NCI-H2081 (cell line): ENCODE measurements at regions not wholly inside any gene's neighbourhood (a gene's known extent, or its start where the extent isn't known, plus 50 kb on each side); places are given as distances from the start of the nearest gene placed in this dataset.

ENCODE experiments used
- DNase-seq, 2 experiments: peaks; one replicate each; lab custom pipeline; 2025; lab: John Stamatoyannopoulos, UW

DNA sequence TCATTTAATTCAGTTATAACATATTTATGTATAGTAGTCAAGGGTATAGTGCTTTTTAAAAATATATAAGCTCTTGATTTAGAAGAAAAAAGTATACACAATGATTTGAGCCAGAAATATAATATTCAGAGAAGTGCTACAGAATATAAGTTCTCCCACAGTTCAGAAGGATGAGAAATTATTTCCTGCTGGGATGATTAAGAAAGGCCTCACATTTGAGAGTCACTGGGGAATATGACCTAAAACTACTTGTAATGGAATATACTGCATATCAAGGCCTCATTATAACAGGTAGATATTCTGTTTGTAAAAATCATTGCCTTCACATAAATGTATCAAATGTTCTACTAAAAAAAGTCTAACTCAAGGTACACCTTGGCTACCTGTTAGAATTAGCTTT, 203.5 kb downstream of the MBD2 start:
- DNase-seq = no peak

- no peak for DNase-seq
Observed at GRCh38 chr18:54020156-54020745, 204.2 kb downstream of the MBD2 start.

DNA sequence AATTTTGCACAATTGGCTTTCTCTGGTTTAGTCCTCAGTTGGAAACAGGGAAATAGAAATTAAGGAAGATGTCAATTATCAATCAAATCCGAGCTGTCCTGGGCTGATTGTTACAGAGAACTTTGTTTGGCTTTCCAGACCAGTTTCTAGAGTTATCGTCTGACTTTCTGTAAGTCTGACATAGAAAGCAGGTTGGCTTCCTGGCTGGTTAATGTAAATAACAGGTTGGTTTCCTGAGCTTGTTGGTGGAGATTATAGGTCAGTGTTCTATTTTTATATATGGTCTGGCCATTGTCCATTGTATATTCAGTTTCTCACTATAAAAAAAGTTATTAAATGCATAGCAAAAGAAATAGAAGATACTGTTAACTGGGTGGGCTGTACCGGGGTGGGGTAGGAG, 204.8 kb downstream of the MBD2 start:
- DNase-seq = no peak

DNA sequence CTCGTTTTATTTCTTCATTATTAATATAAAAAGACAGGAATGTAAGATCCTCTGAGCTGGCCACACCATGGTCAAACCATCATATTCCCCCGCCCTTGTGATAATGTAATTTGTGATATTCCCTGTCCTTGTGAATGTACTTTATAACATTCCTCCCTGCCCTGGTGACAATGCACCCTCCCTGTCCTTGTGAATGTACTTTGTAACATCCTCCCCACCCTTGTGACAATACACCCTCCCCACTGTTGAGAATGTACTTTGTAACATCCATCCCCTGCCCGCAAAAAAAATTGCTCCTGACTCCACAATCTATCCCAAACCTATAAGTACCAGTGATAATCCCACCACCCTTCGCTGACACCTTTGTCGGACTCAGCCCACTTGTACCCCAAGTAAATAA, 211.0 kb downstream of the MBD2 start:
- no peak for DNase-seq

GRCh38 chr18:54004828-54005227, 219.6 kb downstream of the MBD2 start:
- DNase-seq = no peak

- no peak for DNase-seq
Observed at GRCh38 chr18:54003195-54003594, 221.3 kb downstream of the MBD2 start.

DNA sequence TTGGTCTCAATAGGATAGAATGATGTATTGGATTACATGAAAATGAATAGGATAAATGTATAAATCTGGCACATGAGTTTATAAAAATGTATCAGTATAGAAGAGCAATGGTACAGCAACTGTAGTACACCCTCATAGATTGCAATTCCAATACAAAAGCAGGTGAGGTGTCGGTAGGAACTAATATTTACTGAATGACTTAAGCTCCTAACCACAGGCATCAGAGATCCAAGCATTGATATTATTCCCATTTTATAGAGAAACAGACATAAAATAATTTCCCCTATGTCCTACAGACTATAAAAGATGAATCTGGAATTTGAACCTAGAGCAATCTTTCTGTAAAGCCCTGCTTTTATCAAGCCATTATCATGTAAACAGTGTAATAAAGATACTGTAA, 227.4 kb downstream of the MBD2 start:
- DNase-seq = no peak

DNA sequence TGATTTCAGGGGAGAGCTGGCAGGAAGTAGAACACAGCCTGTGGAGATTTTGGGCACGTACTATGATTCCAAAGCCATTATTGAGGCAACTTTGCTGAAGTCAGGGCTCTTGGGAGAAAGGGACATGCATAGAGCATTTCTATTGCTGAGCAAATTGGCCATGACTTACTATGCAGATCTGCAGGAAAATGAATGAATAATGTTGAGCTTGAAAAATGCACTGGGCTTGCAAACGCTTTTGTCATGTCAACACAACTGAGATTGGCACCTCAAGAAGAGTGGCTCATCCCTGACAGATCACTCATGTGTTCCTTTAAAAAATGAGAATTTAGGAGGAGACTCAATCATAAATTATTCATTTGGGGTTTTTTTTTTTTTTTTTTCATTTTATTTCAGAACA, 230.5 kb downstream of the MBD2 start:
- DNase-seq = no peak

- no peak for DNase-seq
Observed at GRCh38 chr18:53991805-53992204, 232.7 kb downstream of the MBD2 start.

GRCh38 chr18:53991202-53991601, 233.3 kb downstream of the MBD2 start:
- DNase-seq = no peak

DNA sequence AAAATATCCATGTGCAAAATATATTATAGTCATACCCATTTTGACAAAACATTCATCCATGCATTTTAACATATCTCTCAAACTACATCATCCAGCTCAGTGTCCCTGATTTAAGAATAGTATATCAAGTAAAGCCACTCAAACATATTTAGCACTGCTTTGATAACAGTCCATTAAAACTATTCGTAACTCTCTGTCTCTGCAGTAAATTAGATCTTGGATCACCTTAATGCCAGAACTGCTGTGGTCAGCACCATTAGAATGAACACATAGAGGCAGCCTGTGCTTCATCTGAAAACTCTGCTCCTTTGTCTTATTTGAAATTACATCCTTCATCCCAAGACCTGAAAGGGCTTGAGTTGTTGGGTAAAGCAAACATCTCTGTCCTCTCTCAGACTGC, 234.0 kb downstream of the MBD2 start:
- DNase-seq = no peak

DNA sequence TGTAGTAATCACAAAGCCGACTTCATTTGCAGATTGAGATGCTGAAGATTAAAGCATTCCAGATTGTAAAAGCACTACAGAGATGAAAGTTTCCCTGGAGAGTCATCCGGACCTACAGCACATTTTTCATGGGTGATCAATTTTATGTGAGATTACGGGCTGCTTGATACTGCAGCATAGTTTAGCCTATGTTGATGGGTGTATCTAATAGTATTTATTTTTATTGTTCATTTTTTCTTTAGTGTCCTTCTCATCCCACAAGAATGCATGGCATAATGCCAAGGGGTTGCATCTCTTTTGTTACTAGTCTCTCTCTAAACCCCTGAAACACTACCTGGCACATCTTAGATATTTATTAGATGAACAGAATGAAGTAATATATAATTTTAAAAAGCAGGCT, 240.4 kb downstream of the MBD2 start:
- DNase-seq = no peak

DNA sequence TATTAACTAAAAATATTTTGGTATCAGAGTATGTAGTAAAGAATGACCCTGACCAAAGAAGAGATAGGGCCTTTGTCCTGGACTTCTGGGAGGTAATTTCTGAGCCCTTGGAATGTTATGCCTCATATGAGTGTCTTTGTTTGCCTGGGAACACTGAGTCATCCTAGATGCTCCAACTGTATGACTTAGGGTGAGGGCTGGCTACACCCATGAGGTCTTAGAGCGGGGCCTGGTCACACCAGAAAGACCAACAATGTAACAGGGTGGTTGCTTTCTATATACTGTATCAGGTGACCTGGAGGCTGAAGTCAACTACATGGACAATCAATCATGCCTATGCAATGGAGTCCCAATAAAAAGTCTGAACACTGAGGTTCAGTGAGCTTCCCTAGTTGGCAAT, 253.1 kb downstream of the MBD2 start:
- DNase-seq = no peak

- no peak for DNase-seq
Observed at GRCh38 chr18:53952700-53953099, 271.8 kb downstream of the MBD2 start.

- no peak for DNase-seq
Observed at GRCh38 chr18:53950545-53950944, 273.9 kb downstream of the MBD2 start.

DNA sequence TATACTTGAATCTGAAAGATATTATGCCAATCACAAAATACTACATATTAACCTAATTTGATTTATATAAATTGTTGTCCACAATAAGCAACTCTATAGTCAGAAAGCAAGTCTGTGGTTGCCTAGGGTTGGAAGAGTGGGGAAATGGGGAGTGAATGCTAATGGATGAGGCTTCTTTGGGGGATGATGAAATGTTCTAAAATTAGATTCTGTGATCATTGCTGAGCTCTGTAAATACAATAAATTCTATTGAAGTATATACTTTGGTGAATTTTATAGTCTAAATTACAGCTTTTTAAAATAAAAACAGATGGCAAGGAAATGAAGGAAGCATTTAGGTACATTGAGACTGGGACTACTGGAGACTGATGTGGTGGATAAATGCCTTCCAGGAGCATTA, 275.5 kb downstream of the MBD2 start:
- DNase-seq = no peak

- DNase-seq = no peak
Observed at GRCh38 chr18:53947092-53947640, 277.3 kb downstream of the MBD2 start.

DNA sequence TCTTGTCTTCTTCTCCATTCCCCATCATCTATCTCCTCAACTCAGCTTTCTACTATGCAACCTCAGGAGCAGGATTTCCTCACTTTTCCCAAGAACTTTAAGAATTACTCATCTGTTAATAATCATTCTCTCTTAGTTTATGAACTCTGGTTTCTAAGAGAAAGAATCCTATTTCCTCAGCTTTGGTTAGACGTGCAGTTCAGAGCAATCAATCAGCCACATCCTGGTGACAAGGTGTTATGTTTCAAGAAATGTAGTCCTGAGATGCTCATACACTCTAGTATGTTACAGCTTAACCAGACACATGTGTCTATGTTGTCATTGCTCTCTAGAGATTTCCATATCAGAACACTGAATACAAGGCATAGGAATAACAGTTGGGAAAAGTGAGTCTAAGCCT, 277.9 kb downstream of the MBD2 start:
- DNase-seq = no peak

DNA sequence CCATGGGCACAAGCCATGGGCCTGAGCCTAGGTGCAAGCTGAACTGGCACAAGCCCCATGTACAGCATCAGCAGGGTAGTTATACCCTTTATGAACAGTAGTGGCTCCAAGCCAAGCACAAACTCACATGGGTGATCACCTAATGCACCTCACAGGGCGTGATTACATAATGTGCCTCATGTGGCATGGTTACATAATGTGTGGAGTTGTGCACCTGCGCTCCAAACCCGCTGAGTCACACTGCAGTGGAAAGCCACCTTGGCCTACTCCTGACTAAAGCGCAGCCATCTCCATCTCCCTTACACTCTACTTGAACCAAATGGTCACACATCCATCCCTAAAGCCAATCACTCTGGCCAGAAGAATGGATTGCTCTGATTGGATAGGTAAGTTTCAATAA, 279.7 kb downstream of the MBD2 start:
- peak in 1 of 2 experiments; percentile 11 for DNase-seq

DNA sequence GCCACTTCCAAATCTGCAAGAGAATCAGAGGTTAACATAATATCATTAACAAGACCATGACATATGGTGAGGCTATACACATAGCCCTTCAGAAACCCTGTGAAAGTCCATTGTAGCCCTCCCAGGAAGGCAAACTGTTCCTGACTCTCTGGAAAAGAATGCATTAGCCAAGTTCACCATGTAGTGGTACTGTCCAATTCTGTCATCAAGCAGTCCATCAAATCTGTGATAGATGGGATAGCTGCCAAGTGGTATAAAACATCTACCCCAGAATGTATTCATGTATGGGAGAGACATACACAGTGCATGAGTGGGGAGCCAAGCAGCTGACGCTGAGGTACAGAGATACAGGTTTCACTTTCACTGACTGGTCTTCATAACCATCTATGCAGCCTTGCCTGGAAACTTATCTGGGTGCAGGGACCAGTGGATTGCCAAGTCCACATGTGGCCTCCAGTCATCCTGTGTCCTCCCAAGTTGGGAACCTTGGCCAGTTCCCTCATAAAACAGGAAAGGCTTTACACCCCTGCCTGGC, 281.1 kb downstream of the MBD2 start:
- DNase-seq = no peak

GRCh38 chr18:53941601-53942338, 282.7 kb downstream of the MBD2 start:
- DNase-seq = no peak

- DNase-seq = no peak
Observed at GRCh38 chr18:53937037-53937436, 287.4 kb downstream of the MBD2 start.

- no peak for DNase-seq
Observed at GRCh38 chr18:53935803-53936202, 288.7 kb downstream of the MBD2 start.

GRCh38 chr18:53935399-53935798, 289.1 kb downstream of the MBD2 start:
- DNase-seq = no peak
